ENCODE measurements at regions not wholly inside any gene's neighbourhood (a gene's known extent, or its start where the extent isn't known, plus 50 kb on each side); places are given as distances from the start of the nearest gene placed in this dataset.

DNA sequence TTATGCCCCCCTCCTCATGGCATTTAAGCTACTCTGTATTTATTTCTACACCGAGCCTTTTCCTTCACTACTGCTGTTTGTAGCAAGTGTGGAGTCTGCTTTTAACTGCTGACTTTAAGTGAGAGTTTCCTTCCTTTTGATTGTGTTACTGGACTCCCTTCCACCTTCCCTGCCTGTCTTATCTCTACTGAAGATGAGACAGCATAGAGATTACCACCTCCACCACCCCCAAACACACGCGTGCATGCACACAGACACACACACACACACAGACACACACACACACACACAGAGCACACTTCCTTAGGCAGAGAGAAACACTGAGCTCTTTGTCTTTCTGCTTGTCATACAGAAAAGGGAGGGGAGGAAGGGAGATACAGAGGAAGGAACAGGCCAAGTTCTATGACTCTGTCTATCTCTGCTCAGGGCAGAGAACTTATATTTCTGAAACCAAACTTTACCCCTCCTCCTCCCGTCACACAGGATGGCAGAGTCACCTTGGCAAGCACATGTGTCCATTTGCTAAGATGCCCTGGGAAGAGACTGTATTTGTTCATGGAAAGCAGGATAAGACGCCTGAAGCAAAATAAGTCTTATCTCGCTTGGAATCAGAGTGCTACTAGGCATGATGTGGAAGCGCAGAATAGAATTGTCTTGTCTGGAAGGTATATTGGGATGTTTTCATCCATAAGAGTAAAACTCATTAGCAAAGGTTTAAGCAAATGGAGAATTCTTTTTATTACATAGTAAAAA is 81.8 kb upstream of the CAV2 start (continued):
- TF ChIP-seq MYNN (IDR thresholded peaks at IDR 0.05) (peak; percentile 81; the same call in 1 of the 2 replicates), MYNN (CRISPR knock-in tag; IDR thresholded peaks at IDR 0.05) (no peak), TCFL5 (CRISPR knock-in tag; conservative IDR thresholded peaks at IDR 0.05) (no peak), SAFB2 (IDR thresholded peaks at IDR 0.05; ENCODE audit: borderline replicate concordance, low read depth, low read length, severe bottlenecking) (no peak), PTRF (tag; IDR thresholded peaks at IDR 0.05) (no peak), E4F1 (CRISPR knock-in tag; IDR thresholded peaks at IDR 0.05; ENCODE audit: borderline replicate concordance) (no peak), ATF6 (CRISPR knock-in tag; IDR thresholded peaks at IDR 0.05) (no peak), PHF20 (IDR thresholded peaks at IDR 0.05; ENCODE audit: partially characterized antibody) (peak; percentile 63), HEY1 (CRISPR knock-in tag; IDR thresholded peaks at IDR 0.05; ENCODE audit: borderline replicate concordance) (no peak), HOXB6 (CRISPR knock-in tag; IDR thresholded peaks at IDR 0.05; ENCODE audit: borderline replicate concordance) (no peak), NR2F6 (CRISPR knock-in tag; IDR thresholded peaks at IDR 0.05) (no peak), FOXP4 (CRISPR knock-in tag; IDR thresholded peaks at IDR 0.05; ENCODE audit: borderline replicate concordance) (no peak), VEZF1 (CRISPR knock-in tag; IDR thresholded peaks at IDR 0.05) (peak; percentile 73)
- TF ChIP-seq, protein P1, sequence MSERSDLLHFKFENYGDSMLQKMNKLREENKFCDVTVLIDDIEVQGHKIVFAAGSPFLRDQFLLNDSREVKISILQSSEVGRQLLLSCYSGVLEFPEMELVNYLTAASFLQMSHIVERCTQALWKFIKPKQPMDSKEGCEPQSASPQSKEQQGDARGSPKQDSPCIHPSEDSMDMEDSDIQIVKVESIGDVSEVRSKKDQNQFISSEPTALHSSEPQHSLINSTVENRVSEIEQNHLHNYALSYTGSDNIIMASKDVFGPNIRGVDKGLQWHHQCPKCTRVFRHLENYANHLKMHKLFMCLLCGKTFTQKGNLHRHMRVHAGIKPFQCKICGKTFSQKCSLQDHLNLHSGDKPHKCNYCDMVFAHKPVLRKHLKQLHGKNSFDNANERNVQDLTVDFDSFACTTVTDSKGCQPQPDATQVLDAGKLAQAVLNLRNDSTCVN (CRISPR knock-in tag; IDR thresholded peaks at IDR 0.05): peak; percentile 95; the same call in 1 of the 2 replicates
- TF ChIP-seq, protein P2, sequence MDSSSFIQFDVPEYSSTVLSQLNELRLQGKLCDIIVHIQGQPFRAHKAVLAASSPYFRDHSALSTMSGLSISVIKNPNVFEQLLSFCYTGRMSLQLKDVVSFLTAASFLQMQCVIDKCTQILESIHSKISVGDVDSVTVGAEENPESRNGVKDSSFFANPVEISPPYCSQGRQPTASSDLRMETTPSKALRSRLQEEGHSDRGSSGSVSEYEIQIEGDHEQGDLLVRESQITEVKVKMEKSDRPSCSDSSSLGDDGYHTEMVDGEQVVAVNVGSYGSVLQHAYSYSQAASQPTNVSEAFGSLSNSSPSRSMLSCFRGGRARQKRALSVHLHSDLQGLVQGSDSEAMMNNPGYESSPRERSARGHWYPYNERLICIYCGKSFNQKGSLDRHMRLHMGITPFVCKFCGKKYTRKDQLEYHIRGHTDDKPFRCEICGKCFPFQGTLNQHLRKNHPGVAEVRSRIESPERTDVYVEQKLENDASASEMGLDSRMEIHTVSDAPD (CRISPR knock-in tag; IDR thresholded peaks at IDR 0.05): no peak

Data from K562 (cell line).